GM21737 (cell line): ENCODE measurements at regions not wholly inside any gene's neighbourhood (a gene's known extent, or its start where the extent isn't known, plus 50 kb on each side); places are given as distances from the start of the nearest gene placed in this dataset.

Experiments used
- ATAC-seq: cut with Tn5 transposase; IDR thresholded peaks from one replicate; pipeline ENCODE4 v1.9.1; 2021; ENCODE audit warnings: mild to moderate bottlenecking, moderate library complexity; ENCODE audit not compliant: unreplicated experiment

DNA sequence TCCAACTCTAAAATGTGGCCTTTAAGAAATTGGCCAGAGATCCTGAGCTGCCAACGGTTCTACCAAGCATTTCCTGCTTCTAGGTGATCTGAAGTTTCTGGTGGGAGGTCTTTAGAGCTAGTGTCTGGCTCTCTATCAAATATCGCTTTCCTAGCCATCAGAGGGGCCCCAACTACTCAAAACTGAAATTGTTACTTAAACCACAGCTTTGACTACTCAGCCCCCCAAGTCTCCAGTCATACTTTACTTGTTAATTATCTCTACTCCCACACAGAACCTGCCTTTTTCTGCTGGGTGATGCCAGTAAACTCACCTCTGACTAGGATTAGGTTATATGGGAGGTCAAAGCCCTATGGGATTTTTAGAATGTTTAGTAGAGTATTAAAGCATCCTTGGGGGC is 95.1 kb downstream of the FASLG start:
- no peak for ATAC-seq

- no peak for ATAC-seq
Observed at GRCh38 chr1:172754609-172755008, 95.7 kb downstream of the FASLG start.

GRCh38 chr1:172755099-172755498 is 96.2 kb downstream of the FASLG start:
- no peak for ATAC-seq

- ATAC-seq, result no peak
Observed at GRCh38 chr1:172756024-172756423, 97.1 kb downstream of the FASLG start.

- ATAC-seq, result no peak
Observed at GRCh38 chr1:172758259-172758658, 99.4 kb downstream of the FASLG start.

DNA sequence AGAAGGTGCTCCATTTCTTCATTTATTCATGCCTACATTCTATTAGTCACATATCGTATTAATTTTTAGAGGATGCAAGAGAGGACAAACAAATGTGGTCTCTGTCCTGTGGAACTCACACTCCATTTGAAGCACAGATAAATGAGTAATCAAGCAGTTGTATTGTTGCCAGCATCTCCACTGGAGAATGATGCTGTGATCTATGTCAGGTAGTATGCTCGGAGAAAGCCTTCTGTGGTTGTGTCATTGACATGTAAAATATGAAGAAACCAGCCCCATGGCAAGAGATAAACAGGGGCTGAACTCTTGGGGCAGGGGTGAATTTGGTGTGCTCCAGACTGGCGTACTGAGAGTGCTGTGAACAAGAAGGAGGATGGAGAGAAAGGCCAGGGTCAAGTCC is 101.2 kb downstream of the FASLG start:
- no peak for ATAC-seq

DNA sequence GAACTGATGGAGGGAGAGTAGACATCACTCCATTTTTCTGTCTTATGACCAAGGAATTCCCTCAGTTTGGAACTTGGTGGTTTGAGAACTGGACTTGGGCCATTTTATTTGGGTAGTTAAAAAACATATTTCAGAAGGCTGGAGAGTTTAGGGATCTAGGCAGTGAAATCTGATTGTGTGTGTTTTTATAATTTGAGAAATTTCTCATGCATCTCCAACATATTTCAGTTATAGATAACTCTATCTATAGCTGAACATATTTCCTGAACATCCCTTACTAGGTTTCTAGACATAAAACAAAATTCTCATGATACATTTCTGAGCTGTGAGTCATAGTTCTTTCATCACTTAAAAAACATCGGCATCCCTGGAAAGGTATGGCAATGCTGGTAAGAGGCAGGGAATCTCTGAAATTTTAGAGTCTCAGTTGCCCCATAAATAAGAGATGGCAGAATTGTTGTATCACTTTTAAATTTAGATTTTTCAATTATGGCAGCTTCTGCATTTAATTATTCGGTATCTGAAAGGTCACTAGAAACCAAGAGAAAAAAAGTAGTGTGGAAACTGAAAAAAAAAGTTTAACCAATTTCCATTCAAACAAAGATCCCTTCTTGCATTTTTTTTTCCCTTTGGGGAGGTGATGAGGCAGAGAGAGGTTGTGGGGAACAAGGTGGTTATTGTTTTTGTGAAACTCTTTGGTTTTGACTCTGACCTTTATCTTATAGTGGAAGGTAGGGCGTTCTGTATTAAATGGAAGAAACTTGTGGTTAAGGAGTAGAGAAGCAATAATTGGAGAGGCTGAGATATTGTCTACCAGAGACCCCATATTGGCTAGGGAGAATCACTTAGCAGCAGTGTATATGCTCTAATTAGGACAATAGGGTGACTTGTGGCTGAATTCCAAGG is 102.9 kb downstream of the FASLG start:
- no peak for ATAC-seq

DNA sequence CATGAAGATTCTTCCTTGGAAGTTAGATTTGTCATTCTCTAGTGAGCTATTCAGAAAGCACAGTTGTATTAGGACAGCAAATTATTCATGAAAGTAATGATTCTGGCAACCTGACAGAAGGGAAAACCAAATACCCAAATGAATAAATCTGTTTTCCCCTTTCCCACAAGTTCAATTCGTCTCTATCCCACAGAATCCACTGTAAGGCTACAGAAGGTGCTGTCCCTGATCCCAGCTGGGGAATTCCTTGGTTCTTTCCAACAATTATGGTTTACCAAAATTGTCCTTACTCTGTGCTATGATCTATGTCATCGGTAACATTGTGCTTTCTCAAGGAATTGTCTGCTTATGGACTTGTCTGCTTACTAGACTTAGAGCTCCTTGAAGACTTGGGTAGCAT is 104.2 kb downstream of the FASLG start:
- no peak for ATAC-seq

DNA sequence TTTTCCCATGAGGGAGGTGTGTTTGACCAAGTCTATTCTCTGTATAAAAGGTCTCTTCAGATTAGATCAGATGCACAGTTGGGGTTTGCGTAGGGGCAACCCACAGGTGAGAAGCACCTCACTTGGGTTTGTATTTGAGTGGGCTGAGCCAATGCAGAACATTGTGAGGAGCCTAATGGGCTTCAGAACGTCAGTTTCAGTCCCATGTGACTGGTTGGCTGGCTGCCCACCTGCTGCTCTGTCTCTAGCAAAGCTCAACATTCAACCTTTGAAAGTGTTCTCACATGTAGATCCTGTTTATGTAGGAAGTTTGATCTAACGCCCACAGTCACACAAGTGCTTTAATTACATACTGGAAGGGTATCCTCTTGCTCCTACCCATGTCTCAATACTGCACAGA is 105.5 kb downstream of the FASLG start:
- ATAC-seq, result no peak

DNA sequence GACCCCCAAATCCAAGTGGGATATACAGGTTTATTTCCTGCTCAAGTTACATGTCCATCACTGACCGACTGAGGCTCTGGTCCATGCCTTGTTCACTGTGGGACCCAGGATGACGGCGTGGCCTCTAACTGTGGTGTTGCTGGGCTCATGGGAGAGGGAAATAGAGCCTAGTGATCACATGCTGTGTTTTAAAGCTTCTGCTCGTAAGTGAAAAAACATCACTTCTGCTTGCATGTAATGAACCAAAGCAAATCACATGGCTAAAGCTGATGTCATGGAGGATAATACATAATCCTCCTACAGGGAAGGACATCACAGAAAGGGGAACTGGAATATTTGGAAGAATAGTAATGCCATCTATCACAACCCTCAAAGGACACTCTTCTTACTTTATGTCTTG is 107.6 kb downstream of the FASLG start:
- no peak for ATAC-seq

GRCh38 chr1:172770071-172770470 is 111.2 kb downstream of the FASLG start:
- no peak for ATAC-seq

- ATAC-seq, result no peak
Observed at GRCh38 chr1:172774561-172774960, 115.7 kb downstream of the FASLG start.

- ATAC-seq, result no peak
Observed at GRCh38 chr1:172775606-172776005, 116.7 kb downstream of the FASLG start.

DNA sequence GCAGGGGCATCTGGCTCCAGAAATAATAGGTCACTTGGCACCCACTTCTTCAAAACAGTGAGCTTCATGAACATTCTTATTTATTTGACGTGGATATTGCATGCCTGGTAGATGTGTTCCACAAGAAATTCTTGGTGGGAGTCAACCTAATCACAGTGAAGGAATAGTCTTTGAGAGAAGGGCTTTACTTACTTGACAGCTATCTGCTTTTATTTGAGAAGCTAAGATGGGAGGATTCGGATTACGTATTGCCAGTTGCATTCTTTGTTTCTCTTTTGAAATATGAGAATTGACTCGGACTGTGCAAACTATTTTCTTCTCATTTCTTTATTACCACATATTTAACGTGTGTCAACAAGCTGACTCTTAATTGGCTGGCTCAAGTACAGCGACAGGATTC is 117.2 kb downstream of the FASLG start:
- ATAC-seq, result no peak

- no peak for ATAC-seq
Observed at GRCh38 chr1:172777767-172778166, 118.9 kb downstream of the FASLG start.

DNA sequence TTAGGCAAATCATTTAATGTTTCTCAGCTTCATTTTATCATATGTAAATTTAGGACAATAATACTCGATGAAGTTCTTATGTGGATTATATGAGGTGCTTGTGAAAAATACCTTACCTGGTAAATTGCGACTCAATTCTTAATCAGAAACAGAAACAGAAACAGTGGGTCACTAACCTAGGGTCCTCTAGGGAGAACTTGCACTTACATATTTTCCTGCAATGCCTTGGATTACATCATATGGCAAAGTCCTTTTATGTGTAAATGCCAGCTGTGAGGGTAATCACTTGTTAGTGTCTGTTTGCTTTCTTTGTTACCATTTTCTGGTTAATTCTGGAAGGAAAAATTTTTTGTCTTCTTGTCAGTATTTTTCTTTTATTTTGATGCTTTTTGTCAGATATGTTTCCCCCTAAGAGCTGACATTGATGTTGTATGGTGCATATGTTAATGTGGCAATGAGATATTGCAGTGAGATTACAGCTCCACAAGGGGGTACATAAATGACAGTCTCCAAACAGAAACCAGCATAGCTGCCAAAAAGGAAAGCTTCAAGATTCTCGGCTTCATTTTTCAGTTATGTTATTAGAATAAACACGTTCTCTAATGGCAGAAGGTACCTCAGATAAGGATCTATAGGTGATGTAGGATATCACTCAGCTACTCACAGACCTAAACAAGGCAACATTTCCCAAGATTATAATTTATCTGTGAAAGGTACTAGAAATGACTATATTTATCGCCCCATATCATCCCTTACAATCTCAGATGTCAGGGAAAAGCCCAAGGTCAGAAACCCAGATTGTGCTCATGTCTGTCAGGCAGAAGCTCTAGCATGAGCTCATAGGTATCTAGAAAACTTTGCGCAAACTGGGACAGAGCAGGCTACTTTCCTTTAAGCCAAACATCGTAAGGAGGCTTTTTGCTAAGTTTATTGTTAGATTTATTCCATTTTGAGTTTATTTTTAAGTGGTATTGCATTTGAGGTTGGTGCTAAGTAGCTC is 119.9 kb downstream of the FASLG start:
- ATAC-seq, result no peak

- ATAC-seq, result no peak
Observed at GRCh38 chr1:172779491-172779890, 120.6 kb downstream of the FASLG start.

- ATAC-seq, result peak; percentile 72
Observed at GRCh38 chr1:172781513-172782140, 122.7 kb downstream of the FASLG start.

GRCh38 chr1:172789840-172790239 is 130.9 kb downstream of the FASLG start:
- no peak for ATAC-seq

GRCh38 chr1:172790245-172790644 is 131.3 kb downstream of the FASLG start:
- no peak for ATAC-seq

DNA sequence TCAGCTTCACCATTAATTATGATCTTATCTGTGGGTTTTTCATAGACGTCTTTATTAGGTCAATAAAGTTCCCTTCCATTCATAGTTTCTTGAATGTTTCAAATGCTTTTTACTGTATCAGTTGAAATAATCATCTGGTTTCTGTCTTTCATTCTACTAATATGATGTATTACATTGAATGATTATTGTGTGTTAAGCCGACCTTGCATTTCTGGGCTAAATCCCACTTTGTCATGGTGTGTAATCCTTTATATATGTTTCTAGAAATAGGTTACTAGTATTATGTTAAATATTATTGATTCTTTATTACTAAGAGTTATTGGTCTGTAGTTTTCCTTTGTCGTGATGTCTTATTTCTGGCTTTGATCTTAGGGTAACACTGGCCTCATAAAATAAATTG is 134.9 kb downstream of the FASLG start:
- ATAC-seq, result no peak
